ENCODE measurements at regions not wholly inside any gene's neighbourhood (a gene's known extent, or its start where the extent isn't known, plus 50 kb on each side); places are given as distances from the start of the nearest gene placed in this dataset.
"Not testable (repeated sequence)": the region's sequence is repeated elsewhere in the genome, so short reads cannot be mapped to it uniquely, and the experiment has no call there.

DNA sequence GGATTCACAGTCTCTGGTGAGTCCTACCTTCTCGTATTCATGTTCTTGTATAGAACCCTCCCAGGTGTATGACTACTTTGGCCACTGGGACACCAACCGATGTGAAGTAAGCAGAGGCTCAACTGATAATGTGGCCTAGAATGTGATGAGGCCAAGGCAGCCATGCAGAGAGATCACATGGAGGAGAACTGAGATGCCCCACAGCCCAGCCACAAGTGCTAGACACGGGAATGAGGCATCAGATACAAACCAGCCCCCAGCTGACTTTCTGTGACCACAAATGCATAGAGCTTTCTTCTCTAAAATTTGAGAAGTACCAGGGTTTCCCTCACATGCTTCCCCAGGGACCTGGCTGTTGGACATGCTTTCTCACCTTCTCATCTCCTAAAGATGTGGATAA lies 375.7 kb downstream of the CCSER2 start:
- DNase-seq (ENCODE audit: low read depth) = no peak

DNA sequence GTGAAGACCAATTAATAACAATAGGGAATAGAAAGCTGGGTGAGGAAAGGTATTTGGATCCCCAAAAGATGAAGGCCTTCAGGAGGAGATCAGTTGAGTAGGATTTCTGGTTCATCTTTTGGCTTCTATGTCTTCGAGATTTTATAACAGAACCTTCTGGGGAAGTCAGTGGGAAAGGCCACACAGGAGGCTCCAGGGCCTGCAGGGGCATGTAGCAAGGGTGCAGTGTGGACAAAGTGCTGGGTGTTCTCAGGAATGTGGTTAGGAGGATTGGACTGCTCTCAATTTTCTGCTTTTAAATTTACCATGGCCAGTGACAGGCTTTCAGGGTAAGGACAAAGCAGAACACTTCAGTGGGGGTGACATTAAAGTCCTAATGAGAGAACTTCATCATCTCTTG lies 378.0 kb downstream of the CCSER2 start:
- no peak for DNase-seq (ENCODE audit: low read depth)

GRCh38 chr10:84706875-84707274 lies 378.5 kb downstream of the CCSER2 start:
- no peak for DNase-seq (ENCODE audit: low read depth)

- DNase-seq (ENCODE audit: low read depth) = no peak
Observed at GRCh38 chr10:84715911-84716310, 387.5 kb downstream of the CCSER2 start.

DNA sequence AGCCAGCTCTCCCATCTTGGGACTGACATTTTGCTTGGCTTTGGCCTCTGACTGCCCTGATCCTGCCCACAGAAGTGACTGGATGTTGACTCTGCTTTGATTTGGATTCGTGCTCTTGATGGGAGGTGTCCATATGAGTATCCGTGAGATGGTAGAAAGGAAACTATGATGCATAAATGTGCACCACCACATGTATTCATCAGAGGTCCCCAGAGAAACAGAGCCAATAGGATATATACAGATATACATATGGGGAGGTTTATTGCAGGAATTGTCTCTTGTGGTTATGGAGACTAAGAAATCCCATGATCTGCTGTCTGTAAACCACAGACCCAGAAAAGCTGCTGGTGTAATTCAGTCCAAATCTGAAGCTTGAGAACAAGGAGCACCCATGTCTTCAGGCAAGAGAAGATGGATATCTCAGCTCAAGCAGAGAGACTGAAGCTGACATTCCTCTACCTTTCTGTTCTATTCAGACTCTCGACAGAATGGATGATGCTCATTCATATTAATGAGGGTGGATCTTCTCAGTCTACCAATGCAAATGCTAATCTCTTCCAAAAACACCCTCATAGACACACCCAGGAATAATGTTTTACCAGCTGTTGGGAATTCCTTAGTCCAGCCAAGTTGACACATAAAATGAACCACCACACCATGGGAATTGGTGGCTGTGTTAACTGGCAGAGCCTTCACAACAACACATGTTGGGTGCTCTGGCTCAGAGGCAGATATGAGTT lies 390.7 kb downstream of the CCSER2 start:
- no peak for DNase-seq (ENCODE audit: low read depth)

DNA sequence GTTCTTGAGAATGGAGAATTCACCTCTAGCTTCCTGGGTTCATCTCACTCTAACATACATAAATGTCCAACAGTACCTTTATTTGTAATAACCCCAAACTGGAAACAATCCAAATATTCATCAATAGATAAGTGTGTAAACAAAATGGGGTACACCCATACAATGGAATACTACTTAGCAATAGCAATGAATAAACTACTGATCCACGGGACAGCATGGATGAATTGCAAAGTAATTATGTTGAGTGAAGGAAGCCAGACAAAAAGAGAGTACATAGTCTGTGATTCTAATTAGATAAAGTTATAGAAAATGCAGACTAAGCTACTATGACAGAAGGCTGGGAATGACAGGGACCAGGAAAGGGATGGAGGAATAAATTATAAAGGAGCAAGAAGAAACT lies 391.3 kb downstream of the CCSER2 start:
- no peak for DNase-seq (ENCODE audit: low read depth)

- no peak for DNase-seq (ENCODE audit: low read depth)
Observed at GRCh38 chr10:84727398-84727797, 399.0 kb downstream of the CCSER2 start.

DNA sequence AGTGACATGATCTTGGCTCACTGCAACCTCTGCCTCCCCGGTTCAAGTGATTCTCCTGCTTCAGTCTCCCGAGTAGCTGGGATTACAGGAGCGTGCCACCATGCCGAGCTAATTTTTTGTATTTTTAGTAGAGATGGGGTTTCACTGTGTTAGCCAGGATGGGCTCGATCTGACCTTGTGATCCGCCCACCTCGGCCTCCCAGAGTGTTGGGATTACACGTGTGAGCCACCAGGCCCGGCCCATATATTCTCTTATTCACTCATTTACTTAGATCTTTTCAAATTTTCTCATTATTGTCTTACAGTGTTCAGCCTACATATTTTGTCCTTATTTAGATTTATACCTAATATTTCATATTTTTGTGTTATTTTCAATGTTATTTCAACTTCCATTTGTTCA lies 410.7 kb downstream of the CCSER2 start:
- DNase-seq (ENCODE audit: low read depth) = not testable (repeated sequence)

DNA sequence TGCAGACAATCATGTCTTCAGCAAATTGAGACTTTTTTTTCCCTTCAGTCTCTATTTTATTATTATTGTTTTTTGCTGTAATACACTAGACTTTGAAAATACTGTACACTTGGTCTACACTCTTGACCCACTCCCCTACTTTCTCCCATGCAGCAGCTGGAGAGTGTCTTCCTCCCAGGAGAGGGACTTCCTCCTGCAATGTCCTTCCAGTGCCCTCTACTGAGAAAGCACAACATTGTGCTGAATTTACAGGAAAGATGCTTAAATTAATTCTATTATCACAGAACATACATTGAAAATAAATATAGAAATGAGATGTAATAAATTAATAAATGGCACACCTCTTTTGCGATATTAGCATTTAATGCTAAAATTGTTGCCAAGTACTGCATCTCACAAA lies 411.3 kb downstream of the CCSER2 start:
- DNase-seq (ENCODE audit: low read depth) = no peak

DNA sequence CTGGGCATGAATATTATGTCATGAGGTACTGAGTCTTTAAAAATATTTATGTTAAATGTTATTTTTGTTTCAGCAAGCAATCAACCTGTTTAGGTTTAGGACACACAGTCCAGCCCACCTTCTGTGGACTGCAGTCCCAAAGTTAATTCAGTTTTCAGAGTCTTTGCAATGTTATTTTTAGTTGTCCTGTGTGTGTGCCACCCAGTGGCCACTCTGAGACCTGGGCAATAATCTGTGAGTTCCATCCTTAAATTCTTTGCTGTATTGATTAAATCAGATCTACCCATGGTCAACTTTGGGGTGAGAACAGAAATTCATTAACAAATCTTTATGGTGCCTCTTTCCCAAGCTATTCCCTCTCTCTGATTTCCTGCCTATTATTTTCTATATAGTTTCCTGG lies 415.1 kb downstream of the CCSER2 start:
- no peak for DNase-seq (ENCODE audit: low read depth)

DNA sequence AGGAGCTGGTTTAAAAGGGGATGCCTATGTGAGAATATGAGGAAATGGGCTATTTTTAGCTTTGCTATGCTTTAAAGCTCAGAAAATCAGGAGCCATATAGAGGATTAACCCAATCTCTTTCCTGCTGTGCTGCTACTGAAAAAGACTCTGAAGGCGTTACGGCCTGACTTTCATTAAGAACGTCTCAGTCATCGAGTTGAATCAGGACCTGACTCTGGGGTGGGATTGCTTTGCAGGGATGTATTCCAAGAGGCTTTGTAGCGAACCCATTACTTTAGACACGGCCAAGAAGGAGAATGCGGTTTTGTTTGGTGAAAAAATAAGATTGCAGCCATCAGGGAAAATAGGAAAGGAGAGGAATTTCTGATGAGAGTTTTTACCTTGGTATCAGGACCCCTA lies 426.9 kb downstream of the CCSER2 start:
- no peak for DNase-seq (ENCODE audit: low read depth)

- not testable (repeated sequence) for DNase-seq (ENCODE audit: low read depth)
Observed at GRCh38 chr10:84756653-84757052, 428.3 kb downstream of the CCSER2 start.

- DNase-seq (ENCODE audit: low read depth) = not testable (repeated sequence)
Observed at GRCh38 chr10:84761994-84762614, 433.7 kb downstream of the CCSER2 start.

DNA sequence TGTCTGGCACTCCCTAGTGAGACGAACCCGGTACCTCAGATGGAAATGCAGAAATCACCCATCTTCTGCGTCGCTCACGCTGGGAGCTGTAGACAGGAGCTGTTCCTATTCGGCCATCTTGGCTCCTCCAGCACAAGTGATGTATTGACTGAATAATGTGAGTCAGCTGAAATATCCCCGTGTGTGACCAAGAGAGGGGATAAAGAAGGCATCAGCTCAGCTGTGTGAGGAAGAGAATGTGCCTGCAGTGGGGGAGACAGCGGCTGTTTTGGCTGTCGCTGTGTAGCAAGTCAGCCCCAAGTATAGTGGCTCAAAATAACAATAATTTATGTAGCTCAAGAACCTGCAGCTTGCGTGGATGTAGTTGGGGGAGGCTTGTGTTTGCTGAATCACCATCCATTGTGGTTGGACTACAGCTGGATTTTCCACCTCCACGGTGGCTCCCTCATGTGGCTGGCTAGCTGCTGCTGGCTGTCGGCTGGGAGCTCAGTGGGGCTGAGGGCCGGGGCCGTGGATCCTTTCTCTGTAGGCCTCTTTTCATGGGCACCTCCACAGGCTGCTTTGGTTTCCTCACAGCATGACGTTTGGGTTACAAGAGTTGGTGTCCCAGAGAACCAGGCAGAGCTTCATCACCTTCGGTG lies 434.5 kb downstream of the CCSER2 start:
- DNase-seq (ENCODE audit: low read depth) = no peak

DNA sequence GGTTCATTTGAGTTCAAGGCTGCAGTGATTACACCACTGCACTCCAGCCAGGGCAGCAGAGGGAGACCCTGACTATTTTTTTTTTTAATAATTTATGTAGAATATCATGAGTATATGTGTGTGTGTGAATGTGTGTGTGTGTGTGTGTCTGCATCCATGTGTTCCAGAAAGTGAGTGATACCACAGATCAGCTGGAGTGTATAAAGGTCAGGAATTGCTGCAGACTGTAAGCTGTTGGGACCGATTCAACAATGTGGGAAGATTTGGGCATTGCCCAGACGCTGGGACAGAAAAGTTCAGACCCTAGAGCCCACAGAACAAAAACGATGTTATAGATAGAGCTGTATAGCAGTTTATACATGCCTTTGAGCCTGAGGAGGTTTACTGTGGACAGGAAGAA lies 435.6 kb downstream of the CCSER2 start:
- DNase-seq (ENCODE audit: low read depth) = no peak

GRCh38 chr10:84765086-84765485 lies 436.7 kb downstream of the CCSER2 start:
- DNase-seq (ENCODE audit: low read depth) = no peak

DNA sequence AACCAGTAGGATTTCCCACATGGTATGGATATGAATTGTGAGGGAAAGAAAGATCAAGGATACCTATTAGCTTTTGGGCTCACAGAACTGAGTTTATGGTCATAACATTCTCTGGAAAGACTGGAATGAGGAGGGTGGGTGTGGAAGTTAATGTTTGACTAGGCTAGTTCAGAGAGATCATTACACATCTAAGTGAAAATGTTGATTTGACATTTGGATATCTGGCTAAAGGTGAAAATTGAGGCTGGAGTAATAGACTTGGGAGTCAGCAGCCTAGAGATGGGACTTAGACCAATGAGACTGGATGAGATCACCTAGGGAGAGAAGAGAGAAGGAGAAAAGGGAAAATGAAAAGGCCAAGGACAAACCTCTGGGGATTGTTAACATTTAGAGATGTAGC lies 437.3 kb downstream of the CCSER2 start:
- no peak for DNase-seq (ENCODE audit: low read depth)

- DNase-seq (ENCODE audit: low read depth) = no peak
Observed at GRCh38 chr10:84766923-84767322, 438.5 kb downstream of the CCSER2 start.

DNA sequence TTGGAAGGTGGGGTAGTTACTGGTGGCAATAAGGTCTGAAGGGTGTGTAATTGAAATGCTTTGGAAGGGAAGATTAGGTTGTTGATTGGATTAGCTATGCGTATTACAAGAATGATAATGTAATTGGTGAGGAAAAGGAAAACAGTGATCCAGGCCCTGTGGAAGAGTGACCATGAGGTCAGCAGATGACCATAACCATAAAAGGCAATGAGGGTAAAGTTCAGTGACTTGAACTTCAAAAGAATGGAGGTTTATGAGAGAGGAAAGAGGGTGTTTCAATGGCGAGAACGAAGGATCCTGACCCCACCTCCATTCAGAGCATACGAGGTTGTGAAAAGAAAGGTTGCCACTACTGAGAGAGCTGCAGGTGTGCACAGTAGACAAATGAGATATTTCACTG lies 439.7 kb downstream of the CCSER2 start:
- DNase-seq (ENCODE audit: low read depth) = no peak

DNA sequence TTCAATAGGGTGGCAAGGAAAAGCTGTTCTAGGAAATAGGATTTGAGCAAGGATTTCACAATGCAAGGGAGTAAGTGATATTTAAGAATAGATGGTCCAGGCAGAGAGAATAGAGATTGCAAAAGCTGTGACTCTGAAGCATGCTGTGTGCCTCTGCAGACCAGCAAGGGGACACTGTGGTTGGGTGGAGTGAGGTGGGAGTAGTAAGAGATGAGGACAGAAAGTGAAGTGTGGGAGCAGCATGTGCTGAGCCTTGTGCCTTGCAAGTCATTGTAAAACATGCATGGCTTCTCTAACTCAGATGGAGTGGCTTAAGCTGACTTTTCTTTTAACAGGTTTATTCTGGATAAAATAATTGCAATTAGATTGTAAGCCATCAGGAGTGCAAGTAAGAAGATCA lies 442.4 kb downstream of the CCSER2 start:
- no peak for DNase-seq (ENCODE audit: low read depth)

DNA sequence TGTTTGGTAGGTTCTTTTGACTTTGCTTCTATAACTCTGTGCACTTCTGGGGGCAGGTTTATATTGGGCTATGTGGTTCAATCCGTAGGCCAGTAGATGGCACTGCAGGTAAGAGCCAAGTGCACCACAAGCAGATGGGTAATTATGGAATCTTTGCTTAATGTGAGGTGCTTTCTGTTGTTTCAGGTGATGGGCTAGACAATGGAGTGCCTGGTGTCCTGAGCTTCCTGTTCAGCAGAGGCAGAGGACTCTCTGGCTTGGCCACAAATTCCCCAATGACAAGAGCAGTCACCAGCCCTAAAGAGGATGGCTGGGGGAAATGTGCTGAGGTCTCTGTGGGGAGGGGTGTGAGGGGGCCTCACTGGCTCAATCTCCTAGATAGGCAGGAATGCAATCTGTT lies 455.0 kb downstream of the CCSER2 start:
- no peak for DNase-seq (ENCODE audit: low read depth)

GRCh38 chr10:84783909-84784308 lies 455.5 kb downstream of the CCSER2 start:
- DNase-seq (ENCODE audit: low read depth) = no peak

GRCh38 chr10:84784749-84785148 lies 456.4 kb downstream of the CCSER2 start:
- DNase-seq (ENCODE audit: low read depth) = no peak

GRCh38 chr10:84789026-84789425 lies 460.6 kb downstream of the CCSER2 start:
- DNase-seq (ENCODE audit: low read depth) = no peak

Data from stimulated activated CD8-positive, alpha-beta memory T cell treated with anti-CD3 and anti-CD28 coated beads, Interleukin-4, amount 100 ng/mL, for 24 hours (primary cell).